ENCODE measurements at regions not wholly inside any gene's neighbourhood (a gene's known extent, or its start where the extent isn't known, plus 50 kb on each side); places are given as distances from the start of the nearest gene placed in this dataset.
"Not testable (repeated sequence)": the region's sequence is repeated elsewhere in the genome, so short reads cannot be mapped to it uniquely, and the experiment has no call there.

DNA sequence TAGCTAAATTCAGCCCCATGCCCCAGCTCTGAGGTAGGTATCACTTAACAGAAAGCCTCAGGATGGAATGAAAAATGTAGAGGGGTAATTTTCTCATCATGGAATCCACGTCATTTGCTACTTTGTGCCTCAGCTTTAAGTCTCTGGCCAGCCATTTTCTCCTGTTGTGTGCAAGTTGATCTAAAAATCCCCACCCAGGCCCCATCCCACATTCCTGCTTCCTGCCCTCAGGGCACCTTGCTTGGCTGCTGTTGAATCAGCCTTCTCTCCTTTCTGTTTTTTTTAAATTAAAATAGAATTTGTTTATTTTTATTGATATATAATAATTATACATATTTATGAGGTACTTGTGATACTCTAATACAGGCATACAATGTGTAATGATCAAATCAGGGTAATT, 179.9 kb upstream of the TSHZ3 start:
- no peak for DNase-seq

DNA sequence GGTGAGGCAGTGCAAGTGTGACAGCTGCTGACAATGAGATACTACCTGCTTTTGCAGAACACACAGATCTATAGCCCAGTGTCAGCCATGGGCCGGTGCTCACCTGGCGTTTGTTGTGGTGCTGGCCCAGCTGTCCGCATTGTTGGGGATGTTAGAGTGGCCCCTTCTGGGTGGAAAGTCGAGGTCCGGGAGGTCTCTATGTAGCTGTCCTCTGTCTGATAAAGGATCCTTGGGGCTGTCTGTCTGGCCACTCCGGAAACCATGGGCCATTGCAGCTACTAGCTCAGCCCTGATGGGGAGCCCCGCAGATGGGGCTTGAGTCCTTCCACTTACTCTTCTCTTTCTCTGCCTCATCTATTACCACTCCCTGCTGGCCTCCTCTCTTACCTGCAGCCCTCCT, 181.5 kb upstream of the TSHZ3 start:
- DNase-seq: no peak

DNA sequence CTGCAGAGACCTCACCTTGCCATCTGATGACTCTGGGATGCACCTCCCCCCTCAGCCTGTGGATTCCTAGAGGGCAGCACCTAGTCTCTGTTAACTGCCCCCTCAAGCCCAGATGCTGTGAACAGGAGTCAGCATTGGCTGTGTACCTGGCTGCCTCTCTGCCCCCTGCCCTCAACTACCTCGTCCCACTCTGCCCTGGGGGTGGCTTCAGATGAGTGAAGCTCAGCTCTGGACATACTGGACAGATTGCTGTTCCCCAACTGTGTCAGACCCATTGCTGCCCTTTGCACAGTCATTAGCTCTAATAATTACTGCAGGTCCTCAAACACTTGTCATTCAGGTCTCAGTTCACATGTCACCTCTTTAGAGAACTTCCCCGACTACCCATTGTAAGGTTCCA, 182.1 kb upstream of the TSHZ3 start:
- DNase-seq: no peak

DNA sequence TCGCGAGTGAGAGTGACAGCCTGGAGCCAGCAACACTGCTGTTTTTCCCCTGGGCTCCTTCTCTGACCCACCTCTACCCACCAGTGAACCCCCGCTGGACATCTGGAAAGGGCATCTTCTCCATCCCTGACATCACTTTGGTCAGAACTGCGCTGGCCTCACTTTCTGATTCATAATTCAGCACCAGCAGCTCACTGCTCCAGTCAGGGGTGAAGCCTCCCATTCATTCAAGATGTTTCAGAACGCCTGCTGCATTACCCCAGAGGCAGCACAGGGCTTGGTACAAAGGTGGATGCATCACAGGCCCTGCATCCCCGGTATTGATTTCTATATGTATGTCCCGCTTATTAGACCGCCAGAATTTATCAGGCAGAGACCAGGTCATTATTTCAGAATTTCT, 182.8 kb upstream of the TSHZ3 start:
- DNase-seq: no peak

DNA sequence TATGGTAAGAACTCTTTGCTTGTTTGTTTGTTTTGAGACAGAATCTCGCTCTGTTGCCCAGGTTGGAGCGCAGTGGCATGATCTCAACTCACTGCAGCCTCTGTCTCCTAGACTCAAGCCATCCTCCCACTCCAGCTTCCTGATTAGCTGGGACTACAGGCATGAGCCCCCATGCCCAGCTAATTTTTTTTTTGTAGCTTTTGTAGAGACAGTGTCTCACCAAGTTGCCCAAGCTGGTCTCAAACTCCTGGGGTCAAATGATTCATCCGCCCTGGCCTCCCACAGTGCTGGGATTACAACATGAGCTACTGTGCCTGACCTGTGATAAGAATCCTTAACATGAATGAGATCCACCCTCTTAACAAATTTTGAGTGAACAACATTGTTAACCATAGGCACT, 183.9 kb upstream of the TSHZ3 start:
- DNase-seq: no peak

DNA sequence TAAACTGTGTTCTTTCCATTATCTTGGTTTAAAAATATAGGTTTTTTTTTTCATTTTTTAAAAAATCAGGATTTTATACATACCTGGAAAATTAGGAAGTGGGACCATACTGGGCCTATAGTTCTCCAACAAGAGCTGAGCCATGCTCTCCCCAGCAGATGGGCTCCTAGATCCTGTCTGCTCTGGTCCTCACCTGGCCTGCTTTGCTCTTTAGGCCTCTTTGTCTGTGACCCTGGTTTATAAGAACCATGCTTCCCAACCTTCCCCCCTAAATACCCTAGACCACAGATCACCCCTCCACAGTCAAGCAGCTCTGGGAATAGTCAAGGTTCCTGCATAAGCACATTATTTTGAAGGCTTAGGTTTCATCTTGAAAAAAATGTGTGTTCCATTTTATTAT, 185.0 kb upstream of the TSHZ3 start:
- DNase-seq: no peak

DNA sequence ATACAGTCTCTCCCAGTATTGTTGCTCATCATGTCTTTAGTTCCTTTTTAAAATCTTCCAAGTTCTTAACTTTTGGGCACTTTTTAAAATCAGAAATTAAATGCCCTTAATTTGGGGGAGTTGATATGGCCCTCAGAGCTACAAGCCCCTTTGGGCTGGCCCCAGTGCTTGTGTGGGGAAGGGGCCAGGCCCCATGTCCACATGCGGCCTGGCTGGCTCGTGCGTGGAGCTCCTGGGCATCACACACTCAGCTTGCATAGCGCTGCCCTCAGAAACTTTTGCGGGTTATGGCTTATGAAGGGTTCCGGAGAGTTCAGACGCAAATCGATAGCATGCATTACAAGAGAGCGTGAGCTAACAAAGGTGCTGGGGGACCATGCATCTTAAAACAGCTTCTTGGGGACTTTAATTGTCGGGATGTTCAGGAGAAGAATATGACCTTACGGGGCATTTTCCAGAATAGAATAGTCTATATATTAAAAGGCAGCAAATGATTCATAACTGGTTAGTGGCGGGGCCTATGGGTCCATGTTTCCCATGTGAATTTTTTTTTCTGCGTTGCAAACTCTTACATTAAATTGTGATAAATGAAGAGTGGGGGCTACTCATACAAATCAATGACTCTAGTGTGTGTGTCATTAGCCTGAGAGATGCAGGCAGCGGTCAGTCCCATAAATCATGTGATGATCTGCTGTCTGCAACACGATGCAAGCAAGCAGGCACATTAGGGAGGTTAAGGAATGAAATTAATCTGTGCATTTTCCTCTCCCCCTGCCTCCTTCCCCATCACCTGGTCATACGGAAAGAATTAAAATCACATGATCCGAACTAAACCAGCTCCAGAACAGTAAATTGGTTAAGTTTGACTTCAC, 185.8 kb upstream of the TSHZ3 start:
- no peak for DNase-seq

DNA sequence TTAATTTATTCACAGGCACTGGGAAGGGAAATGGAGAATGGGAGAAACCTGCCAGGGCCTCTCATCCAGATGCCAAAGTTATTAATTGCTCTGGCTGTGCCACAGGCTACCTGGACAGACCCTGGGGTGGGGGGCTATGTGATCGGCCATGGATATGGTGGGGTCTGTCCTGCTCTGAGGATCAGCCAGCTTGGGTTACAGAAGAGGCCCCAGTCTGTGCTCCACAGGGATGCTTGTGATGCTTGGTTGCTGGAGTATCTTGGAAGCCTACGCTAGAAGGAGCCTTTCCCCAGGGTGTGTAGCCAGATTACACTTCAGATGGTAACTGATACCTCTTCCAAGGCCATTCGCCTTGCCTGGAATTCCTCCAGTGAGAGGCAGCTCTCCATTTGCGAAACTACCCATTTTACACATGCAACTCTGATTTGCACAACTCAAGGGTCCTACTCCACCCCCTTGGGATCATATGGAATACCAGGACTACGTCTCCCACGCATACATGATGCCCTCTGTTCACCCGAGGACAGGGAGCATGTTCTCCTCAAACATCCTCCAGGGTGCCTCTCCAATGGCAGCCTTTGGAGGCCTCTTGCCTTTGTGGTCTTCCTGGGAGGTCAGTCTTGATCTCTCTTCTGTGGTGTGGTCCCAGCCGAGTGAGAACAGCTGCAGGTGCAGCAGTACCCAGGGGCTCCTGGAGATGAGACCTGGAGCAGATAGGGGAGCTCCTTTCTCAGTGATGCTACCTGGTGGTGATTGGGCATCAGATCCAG, 186.6 kb upstream of the TSHZ3 start:
- no peak for DNase-seq

DNA sequence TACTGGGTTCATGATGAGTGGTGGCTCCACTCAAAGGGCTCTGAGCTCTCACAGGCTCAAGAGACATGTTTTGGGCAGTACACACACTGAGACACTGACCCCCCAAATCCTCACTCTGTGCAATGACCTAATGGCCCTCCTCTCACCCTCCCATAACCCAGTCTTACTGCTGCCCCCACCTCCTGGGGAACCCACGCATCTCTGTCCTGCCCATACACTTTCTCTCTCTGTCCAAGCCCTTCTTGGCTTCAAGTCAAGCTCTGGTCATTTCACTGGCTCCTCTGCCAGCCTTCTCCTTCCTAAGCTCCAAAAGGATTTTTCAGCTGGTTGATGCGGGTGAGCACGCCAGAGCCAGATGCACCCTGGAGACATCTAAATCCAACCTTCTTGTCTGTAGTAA, 187.9 kb upstream of the TSHZ3 start:
- DNase-seq: no peak

DNA sequence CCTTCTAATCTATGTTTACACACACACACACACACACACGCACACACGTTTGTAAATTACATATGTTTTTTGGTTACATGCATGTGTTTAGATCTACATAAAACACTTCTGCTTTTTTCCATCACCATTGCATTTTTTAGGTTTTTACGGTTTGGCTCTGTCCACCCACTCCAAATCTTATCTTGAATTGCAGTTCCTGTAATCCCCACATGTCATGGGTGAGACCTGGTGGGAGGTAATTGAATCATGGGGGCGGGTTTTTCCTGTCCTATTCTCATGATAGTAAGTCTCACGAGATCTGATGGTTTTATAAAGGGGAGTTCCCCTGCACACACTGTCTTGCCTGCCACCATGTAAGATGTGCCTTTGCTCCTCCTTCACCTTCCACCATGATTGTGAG, 188.7 kb upstream of the TSHZ3 start:
- not testable (repeated sequence) for DNase-seq

DNA sequence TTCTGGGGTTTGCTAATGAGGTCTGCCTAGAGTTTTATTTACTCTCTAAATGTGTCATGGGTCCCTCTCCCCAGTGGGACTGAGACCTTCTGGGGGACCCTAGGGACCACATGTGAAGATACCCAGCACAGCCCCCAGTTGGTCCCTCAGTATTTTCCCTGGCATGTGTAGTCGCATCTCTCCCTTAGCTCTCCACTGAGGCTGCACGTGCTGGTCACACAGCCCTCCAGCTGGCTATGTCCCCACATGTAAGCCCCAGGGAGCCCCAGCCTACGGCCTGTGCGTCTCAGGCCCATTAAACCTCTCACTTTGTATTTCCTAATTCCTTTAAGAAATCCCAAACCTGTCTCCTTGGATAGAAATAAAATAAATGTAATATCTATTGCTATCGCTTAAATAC, 189.6 kb upstream of the TSHZ3 start:
- no peak for DNase-seq

DNA sequence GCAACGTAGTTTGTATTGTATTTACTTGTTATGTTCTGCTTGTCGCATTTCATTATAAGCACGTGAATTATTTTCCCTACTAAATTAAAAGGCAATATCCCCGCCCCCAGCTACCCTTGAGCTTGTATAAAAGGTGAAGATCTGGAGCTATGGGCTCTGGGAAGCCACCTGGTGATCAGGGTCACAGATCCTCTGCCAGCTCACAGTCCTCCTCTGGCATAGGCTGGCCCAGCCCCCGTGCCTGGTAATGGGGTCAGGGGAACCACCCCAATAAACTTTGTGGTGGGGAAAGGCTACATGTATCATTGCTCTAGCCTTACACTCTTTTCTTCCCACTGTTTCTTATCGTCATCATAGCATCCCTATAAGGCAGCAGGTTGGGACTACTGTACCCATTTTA, 190.2 kb upstream of the TSHZ3 start:
- no peak for DNase-seq

DNA sequence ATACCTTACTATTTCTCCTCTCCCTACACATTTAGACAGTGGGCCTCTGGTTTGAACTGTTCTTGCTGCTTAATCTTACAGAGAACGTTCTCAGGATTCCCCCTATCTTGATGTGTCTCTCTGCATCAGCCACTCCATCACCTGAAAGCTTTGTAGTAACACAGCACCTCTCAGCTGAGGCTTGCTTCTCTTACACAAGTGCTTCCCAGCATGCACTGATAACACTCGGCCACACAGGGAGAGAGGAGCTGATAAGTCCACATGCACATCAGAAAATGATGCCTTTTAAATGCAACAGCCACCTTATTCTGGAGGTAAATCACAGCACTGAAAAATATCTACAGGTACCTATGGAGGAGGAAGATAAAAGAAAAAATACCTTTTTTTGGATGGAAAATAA, 192.2 kb upstream of the TSHZ3 start:
- no peak for DNase-seq

DNA sequence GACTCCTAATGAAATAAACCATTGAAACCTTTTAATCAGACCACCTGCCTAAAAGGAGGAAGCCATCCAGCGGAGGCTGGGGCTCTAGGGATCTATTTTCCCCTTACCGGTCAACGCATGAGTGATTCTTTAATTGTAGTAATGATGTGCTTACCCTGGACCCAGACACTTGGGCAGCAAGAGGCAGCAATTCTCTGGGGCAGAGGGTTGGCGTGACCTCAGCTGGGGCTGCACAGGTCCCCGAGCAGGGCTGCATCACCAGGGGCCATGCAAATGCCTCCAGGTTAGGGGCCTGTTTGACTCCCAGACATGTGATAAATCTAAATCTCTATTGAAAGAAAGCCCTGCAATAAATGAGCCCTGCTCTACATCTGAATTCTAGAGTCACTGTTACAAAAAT, 194.2 kb upstream of the TSHZ3 start:
- DNase-seq: no peak

DNA sequence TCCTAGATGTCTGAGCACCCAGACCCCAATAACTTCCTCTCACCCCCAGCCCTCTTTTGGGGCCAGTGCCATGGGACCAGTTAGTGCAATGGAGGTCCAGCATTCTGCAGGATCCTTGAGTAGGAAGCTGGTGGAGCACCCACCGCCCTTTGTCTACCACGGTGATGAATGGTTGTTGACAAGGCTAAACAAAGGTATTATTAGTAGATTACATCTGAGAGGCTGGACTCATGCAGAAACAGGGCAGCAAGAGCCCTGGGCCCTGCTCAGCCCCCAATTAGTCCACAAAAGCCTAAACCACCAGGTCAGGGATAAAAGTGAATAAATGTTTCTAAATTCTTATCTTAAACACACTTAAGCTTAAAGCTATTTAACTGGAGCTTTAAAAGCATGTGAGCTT, 196.5 kb upstream of the TSHZ3 start:
- DNase-seq: no peak

DNA sequence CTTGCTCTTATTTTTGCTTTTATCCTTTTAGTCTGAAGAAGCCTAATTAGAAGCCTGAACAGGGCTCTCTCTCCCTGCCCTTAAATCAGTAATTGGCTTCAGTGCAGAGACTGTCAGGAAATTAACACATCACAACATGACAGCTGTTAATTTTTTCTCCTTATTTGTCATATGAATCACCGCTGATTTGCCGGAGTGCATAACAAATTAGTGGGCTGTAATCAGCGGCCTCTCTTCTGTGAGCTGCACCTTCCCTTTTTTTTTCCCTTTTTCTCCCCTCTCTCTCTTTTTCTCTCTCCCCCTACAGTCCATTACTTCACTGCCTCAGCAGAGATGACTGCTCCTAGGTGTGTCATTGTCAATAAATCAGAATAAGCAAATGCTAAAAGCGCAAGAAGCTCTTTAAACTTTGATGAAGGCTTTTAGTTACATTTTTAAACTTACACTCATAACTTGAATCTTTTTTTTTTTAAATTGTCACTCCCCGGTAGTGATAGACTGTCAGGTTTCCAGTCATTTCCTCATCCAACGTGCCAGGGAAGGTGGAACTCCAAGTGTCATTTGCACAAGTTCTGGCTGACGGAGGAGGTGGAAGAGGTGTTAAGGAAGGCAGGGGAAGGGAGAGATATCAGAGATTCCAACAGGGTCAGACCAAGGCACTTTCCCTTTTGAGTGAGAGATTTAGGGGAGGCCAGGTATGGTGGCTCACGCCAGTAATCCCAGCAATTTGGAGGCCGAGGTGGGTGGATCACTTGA, 197.1 kb upstream of the TSHZ3 start:
- DNase-seq: no peak

DNA sequence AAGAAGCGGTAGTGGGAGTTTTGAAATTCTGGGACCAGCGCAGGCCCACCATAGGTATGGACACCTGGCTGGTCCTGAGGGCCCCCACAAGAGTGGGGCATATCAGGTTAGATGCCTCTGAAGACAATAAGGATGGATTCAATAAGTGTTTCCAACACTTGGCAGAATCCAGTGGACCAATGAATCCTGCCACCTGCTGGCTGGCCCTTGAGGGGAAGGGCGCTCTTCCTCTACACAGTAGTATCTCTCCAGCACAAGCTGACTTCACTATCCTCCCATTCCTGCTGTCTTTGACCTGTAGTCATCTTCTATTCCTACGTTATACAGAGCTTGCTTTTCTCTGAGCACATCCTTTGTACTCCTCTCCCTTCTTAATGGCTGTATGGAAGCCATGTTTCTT, 199.7 kb upstream of the TSHZ3 start:
- DNase-seq: no peak

DNA sequence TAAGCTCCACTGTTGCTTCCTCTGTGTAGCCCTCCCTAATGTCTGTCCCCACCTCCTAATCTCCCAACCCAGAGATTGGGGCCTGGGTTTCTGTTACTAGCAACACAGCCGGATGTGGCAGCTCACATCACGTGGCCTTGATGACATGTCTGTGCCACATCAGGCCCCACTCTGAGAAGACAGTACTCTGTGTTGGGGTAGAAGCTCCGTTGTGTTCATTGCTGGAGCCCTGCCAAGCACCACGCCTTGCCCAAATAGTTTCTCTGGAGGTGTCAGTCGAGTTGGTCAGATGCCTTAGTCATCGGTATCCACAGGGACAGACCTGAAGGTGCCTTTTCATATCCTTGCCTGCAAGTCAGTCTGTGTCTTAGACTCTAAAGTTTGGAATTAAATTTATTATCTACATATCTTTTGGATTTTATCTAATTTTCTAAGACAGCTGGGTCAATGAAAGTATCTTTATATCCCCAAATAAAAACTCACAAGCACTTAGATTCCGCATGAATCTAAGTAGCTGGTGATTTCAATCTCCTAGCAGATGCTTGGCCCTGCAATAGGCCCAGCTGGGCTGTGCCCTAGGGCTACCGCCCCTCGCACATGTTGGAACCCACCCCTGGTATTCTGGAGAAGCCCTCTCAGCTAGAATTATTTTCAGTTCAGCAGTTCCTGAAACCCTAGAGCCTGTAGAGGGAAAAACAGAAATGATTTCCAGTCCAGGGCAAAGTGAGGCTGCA, 204.0 kb upstream of the TSHZ3 start:
- no peak for DNase-seq

DNA sequence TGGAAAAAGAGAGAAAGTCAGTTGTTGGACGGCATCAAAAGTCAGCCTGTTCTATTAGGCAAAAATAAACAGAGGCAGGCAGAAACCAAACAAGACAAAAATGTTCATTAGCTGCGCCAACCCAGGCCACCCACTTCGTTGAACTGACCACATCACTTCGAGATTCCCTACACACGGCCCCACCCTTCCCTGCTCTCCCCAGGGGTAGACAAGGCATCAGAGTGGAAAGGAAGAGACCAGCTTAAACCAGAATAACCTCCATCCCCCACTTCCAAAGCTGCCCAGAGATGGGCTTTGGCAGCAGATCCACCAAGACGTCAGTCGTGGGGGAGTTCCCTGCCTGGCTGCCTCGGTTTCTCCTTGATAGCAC, 204.6 kb upstream of the TSHZ3 start:
- DNase-seq: no peak

DNA sequence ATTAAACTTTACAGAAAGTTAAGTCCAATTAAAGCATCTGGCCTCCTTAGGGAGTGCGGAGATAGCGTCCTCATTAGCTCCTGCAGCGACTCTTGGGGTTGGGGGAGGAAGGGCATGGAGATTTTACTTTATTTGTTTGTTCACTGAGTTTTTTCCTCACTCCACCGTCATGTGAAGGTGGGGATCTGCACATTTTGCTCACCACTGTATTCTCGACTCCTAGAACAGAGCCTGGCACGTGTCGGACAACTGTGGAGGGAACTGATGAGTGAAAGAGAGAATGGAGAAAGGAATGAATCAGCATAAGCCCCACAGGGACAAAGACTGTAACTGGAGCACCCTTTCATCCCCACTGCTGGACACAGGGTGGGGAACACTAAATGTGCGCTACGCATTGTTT, 205.1 kb upstream of the TSHZ3 start:
- no peak for DNase-seq

DNA sequence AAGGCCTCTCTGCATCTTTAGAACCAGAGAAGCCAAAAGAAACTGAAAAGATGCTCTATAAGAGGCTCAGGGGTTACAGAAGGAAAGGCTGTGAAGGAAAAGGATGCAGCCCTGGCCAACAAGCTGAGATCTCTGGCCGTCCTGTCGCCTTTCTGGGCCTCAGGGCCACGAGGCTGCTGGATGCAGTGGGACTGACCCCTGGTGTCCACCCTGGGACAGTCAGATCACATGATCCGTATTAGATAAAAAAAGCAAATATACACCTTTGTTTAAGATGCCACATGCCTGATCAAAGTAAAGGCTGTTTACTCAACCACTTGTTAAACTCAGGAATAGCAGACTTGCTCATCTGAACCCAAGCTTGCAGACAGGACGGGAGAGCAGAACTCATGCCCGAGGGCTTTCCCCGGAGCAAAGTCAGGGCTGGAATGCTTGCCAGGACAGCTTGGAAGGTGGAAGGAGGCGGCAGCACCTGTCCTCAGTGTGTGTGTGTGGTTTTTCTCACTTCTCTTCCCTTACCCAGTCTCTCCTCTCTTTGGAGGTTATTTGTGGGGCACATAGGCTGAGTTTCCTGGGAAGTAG, 206.5 kb upstream of the TSHZ3 start:
- no peak for DNase-seq

DNA sequence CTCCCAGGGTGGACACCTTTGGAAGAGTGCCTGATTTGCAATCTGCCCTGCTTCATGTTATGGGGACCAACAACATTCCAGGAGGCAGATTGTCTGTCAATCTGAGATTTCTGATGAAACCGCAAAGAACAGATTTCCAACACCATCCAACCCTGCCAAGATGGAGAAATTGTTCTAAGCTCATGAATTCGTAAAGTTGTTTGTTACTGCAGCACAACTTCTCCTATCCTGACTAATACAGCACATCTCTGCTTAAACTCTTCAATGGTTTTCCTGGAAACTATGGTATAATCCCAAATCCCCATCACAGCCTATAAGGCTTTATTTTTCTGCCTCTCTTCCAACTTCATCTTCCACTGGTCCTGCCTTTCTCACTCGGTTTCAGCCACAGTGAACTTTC, 210.3 kb upstream of the TSHZ3 start:
- DNase-seq: no peak
